GM23338 (cell line): ENCODE measurements at regions not wholly inside any gene's neighbourhood (a gene's known extent, or its start where the extent isn't known, plus 50 kb on each side); places are given as distances from the start of the nearest gene placed in this dataset.
A peak's percentile ranks its signal among the peaks of the same experiment; 100 is the strongest.

Experiments used
- ATAC-seq: fragments of 200-7000 bp; cut with Tn5 transposase; 3 replicates; pipeline ENCODE4 v1.9.1; 2020
- DNase-seq: peaks from one replicate; pipeline ENCODE4 v3.0.0-alpha.2; 2015; ENCODE audit warnings: low spot score
- H2AFZ ChIP-seq: fragments of 200-600 bp; sonication (generic); 2 replicates; pipeline ENCODE4 v1.8.0; 2016; ENCODE audit warnings: antibody characterized with exemption, mild to moderate bottlenecking, moderate library complexity
- H3F3A ChIP-seq: fragments of 200-600 bp; sonication (generic); replicated peaks from 2 replicates; pipeline ENCODE4 v1.8.0; 2017; ENCODE audit warnings: antibody characterized with exemption, mixed run types, low read depth
- H3K27ac ChIP-seq: fragments of 200-600 bp; sonication (generic); 2 replicates; pipeline ENCODE4 v1.6.1; 2016; ENCODE audit warnings: low read depth
- H3K27me3 ChIP-seq: fragments of 200-600 bp; sonication (generic); 2 replicates; pipeline ENCODE4 v1.8.0; 2016; ENCODE audit warnings: mild to moderate bottlenecking, mixed run types, moderate library complexity; ENCODE audit not compliant: insufficient read depth
- H3K36me3 ChIP-seq: fragments of 200-600 bp; sonication (generic); 2 replicates; pipeline ENCODE4 v1.8.0; 2016; ENCODE audit warnings: mild to moderate bottlenecking; ENCODE audit not compliant: insufficient read depth
- H3K4me1 ChIP-seq: fragments of 200-600 bp; sonication (generic); 2 replicates; pipeline ENCODE4 v1.8.0; 2016; ENCODE audit warnings: mild to moderate bottlenecking, moderate library complexity; ENCODE audit not compliant: insufficient read depth
- H3K4me2 ChIP-seq: fragments of 200-600 bp; sonication (generic); 2 replicates; pipeline ENCODE4 v1.7.1; 2017; ENCODE audit warnings: mixed run types
- H3K4me3 ChIP-seq: fragments of 200-600 bp; sonication (generic); 2 replicates; pipeline ENCODE4 v1.6.1; 2016; ENCODE audit warnings: mixed run types
- H3K79me2 ChIP-seq: fragments of 200-600 bp; sonication (generic); replicated peaks from 2 replicates; pipeline ENCODE4 v1.8.0; 2017; ENCODE audit warnings: mild to moderate bottlenecking; ENCODE audit not compliant: insufficient read depth
- H3K9me2 ChIP-seq: fragments of 200-600 bp; sonication (generic); 2 replicates; pipeline ENCODE4 v1.8.0; 2017; ENCODE audit not compliant: insufficient read depth
- H4K20me1 ChIP-seq: fragments of 200-600 bp; sonication (generic); replicated peaks from 2 replicates; pipeline ENCODE4 v1.8.0; 2017; ENCODE audit warnings: mild to moderate bottlenecking; ENCODE audit not compliant: insufficient read depth
- H3K27ac Mint-ChIP-seq: 2 replicates; pipeline ENCODE4 v1.8.0; 2020; ENCODE audit warnings: inconsistent platforms, mild to moderate bottlenecking, moderate library complexity, mixed read lengths
- H3K27me3 Mint-ChIP-seq: 3 replicates; pipeline ENCODE4 v1.8.0; 2022; ENCODE audit warnings: low read depth, mild to moderate bottlenecking, moderate library complexity, mixed read lengths, inconsistent platforms; ENCODE audit not compliant: insufficient read depth, poor library complexity
- H3K36me3 Mint-ChIP-seq: 3 replicates; pipeline ENCODE4 v1.8.0; 2021; ENCODE audit warnings: low read depth, mild to moderate bottlenecking, inconsistent platforms, moderate library complexity, mixed read lengths
- H3K4me1 Mint-ChIP-seq: 3 replicates; pipeline ENCODE4 v1.8.0; 2020; ENCODE audit warnings: mild to moderate bottlenecking, inconsistent platforms, mixed read lengths
- H3K4me3 Mint-ChIP-seq: 3 replicates; pipeline ENCODE4 v1.8.0; 2021; ENCODE audit warnings: moderate library complexity, mild to moderate bottlenecking, inconsistent platforms, mixed read lengths
- H3K9me3 Mint-ChIP-seq: 3 replicates; pipeline ENCODE4 v1.8.0; 2020; ENCODE audit warnings: moderate library complexity, mild to moderate bottlenecking, inconsistent platforms, mixed read lengths
- CREB1 ChIP-seq: fragments of 250-450 bp; sonication (Bioruptor Pico); IDR thresholded peaks from 2 replicates; pipeline ENCODE4 v1.5.0; 2020; ENCODE audit warnings: low read depth, mild to moderate bottlenecking, moderate library complexity
- CTCF ChIP-seq, 2 experiments: fragments of 200-600 bp in 1 of 2; sonication (generic) in 1 of 2; conservative IDR thresholded peaks; 2 replicates each; pipeline versions ENCODE4 v1.5.1 to v1.6.1; 2016 to 2017; ENCODE audit warnings: antibody characterized with exemption in 2 of 2, low read depth in 2 of 2, mild to moderate bottlenecking in 2 of 2, moderate library complexity in 1 of 2
- JUNB ChIP-seq: IDR thresholded peaks from one replicate; pipeline ENCODE4 v1.6.1; 2016; ENCODE audit warnings: antibody characterized with exemption; ENCODE audit not compliant: unreplicated experiment
- NANOG ChIP-seq: IDR thresholded peaks from 2 replicates; pipeline ENCODE4 v1.6.1; 2016; ENCODE audit warnings: antibody characterized with exemption, borderline replicate concordance
- POLR2AphosphoS5 ChIP-seq: IDR thresholded peaks from 2 replicates; pipeline ENCODE4 v1.6.1; 2016; ENCODE audit warnings: antibody characterized with exemption, low read depth
- REST ChIP-seq: IDR thresholded peaks from one replicate; pipeline ENCODE4 v1.6.1; 2018; ENCODE audit warnings: antibody characterized with exemption; ENCODE audit not compliant: unreplicated experiment
- ZNF331 ChIP-seq: fragments of 250-450 bp; sonication (Bioruptor Pico); IDR thresholded peaks from 2 replicates; pipeline ENCODE4 v1.5.0; 2020; ENCODE audit warnings: low read depth, mild to moderate bottlenecking, moderate library complexity

- no peaks in the 10 kb centered on the region for H3K9me2 ChIP-seq
- peaks cover 10% of the 10 kb centered on the region for H3K4me1 ChIP-seq
- no peak overlapping the region for H3K27ac ChIP-seq
- Mint-ChIP-seq H3K4me3 (no peak overlapping the region), H3K9me3 (no peaks in the 10 kb centered on the region), H3K27me3 (peaks cover 5% of the 10 kb centered on the region), H3K36me3 (no peaks in the 10 kb centered on the region), H3K4me1 (peaks cover 20% of the 10 kb centered on the region), H3K27ac (no peak overlapping the region)
- peaks cover 8% of the 10 kb centered on the region for H3K27me3 ChIP-seq
- no peaks in the 10 kb centered on the region for H3F3A ChIP-seq
- no peak for TF ChIP-seq JUNB
- TF ChIP-seq CREB1 = no peak
- TF ChIP-seq NANOG = no peak
- no peak for TF ChIP-seq POLR2AphosphoS5
- TF ChIP-seq CTCF (conservative IDR thresholded peaks at IDR 0.05; ENCODE audit: low read depth in 2 of 2) = no peak
- no peak for TF ChIP-seq REST
- H3K4me2 ChIP-seq = no peak overlapping the region
- no peak for DNase-seq
- H3K36me3 ChIP-seq = no peaks in the 10 kb centered on the region
- no peak overlapping the region for H3K4me3 ChIP-seq
- no peak for ATAC-seq
- H2AFZ ChIP-seq = 0 out of 2 replicates have a peak overlapping the region, but pooled peaks have one; percentile 48
- no peaks in the 10 kb centered on the region for H3K79me2 ChIP-seq
- no peaks in the 10 kb centered on the region; the same call in 1 of the 2 replicates for H4K20me1 ChIP-seq
Measured at GRCh38 chr2:176552501-176553135, 283.4 kb downstream of the MTX2 start.

- Mint-ChIP-seq H3K4me3 (peak overlapping the region; percentile 37; the same call in 2 of the 3 replicates), H3K4me1 (peaks cover 20% of the 10 kb centered on the region), H3K36me3 (no peaks in the 10 kb centered on the region), H3K9me3 (no peaks in the 10 kb centered on the region), H3K27ac (no peak overlapping the region), H3K27me3 (peaks cover 5% of the 10 kb centered on the region)
- Histone ChIP-seq H3K27me3 (peaks cover 8% of the 10 kb centered on the region), H2AFZ (0 out of 2 replicates have a peak overlapping the region, but pooled peaks have one; percentile 48), H3K4me2 (peak overlapping the region; percentile 61), H3K4me3 (peak overlapping the region; percentile 38), H3K27ac (no peak overlapping the region), H3F3A (no peaks in the 10 kb centered on the region), H3K9me2 (no peaks in the 10 kb centered on the region), H3K36me3 (no peaks in the 10 kb centered on the region), H4K20me1 (no peaks in the 10 kb centered on the region), H3K4me1 (peaks cover 10% of the 10 kb centered on the region), H3K79me2 (no peaks in the 10 kb centered on the region)
- ATAC-seq (peak; percentile 95), DNase-seq (peak; percentile 54)
- TF ChIP-seq ZNF331 (CRISPR knock-in tag) (no peak), CTCF (conservative IDR thresholded peaks at IDR 0.05; ENCODE audit: low read depth in 2 of 2) (peak in 1 of 2 experiments; percentile 32; a peak in 2 of 4 replicates)
Measured at GRCh38 chr2:176553685-176554100, 284.5 kb downstream of the MTX2 start.
